NCI-H748 (cell line): ENCODE measurements at regions not wholly inside any gene's neighbourhood (a gene's known extent, or its start where the extent isn't known, plus 50 kb on each side); places are given as distances from the start of the nearest gene placed in this dataset.
A peak's percentile ranks its signal among the peaks of the same experiment; 100 is the strongest.
"Not testable (repeated sequence)": the region's sequence is repeated elsewhere in the genome, so short reads cannot be mapped to it uniquely, and the experiment has no call there.

ENCODE experiments used
- DNase-seq: peaks from one replicate; lab custom pipeline; 2025; ENCODE audit not compliant: unreplicated experiment; lab: John Stamatoyannopoulos, UW

DNA sequence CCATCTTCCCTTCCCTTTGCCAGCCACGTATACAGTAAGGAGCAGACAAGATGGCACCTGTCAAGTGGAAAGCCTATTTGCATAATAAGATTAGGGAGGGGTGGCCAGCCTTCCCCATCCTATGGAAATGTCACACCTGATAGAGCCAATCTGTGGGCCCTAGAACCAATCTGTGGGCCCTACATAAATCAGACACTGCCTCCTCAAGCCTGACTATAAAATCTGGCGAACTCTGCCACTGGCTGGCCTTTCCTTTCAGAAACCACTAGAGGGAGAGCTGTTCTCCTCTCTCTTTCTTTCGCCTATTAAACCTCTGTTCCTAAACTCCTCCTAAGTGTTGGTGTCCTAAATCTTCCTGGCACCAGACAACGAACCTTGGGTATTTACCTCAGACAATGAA is 231.5 kb upstream of the KLHL1 start:
- DNase-seq: peak; percentile 36

DNA sequence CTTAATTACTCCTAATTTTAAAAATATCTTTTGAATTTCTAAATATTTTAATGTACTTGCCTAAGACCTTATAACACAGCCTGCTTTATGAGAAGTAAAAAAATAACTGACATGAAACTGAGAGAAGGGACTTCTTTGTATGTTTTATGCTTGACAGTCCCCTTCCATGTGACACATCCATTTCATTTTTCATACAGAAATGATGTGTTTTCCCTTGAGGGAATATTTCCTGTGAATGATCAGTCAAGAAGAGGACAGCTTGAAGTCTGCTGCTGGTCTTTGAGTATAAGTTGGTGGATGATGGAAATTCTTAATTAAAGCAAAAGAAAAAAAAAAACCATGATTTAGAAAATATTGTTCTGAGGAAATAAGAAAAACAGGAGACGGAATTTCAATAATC is 230.4 kb upstream of the KLHL1 start:
- no peak for DNase-seq

DNA sequence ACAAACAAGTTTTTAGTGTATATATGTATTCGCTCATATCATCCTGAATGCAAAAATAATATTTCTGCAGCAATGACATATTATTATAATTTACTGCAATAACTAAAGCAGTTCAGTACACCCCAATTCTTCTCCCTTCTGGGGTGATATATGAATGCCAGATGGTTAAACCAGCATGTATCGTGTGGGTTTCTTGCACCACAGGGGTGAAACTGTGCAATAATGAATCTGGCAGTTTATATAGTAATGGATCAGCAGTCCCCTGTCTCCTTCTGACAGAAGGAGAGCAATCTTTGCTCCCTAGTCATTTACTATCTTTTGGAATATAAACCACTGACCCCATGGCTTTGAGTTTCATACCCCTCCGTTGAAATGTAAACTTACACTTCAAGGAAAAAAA is 228.6 kb upstream of the KLHL1 start:
- no peak for DNase-seq

DNA sequence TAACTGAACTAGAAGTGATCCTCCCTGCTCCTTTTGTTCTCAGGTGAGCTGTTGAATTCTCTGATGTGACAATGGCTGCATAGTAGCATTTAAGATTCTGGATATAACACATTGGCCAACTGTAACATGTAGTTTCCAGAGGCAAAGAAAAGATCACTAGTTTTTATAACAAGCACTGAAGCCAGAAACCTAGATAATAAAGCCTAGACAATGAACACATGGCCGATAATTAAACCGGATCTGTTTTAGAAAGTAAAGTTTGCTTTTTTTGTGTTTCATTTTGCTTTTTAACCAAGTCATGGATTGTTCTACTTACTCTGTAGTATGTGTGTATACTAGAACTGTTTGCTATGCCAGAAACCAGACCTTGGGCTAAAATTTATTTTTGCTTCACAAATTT is 225.5 kb upstream of the KLHL1 start:
- DNase-seq: no peak

DNA sequence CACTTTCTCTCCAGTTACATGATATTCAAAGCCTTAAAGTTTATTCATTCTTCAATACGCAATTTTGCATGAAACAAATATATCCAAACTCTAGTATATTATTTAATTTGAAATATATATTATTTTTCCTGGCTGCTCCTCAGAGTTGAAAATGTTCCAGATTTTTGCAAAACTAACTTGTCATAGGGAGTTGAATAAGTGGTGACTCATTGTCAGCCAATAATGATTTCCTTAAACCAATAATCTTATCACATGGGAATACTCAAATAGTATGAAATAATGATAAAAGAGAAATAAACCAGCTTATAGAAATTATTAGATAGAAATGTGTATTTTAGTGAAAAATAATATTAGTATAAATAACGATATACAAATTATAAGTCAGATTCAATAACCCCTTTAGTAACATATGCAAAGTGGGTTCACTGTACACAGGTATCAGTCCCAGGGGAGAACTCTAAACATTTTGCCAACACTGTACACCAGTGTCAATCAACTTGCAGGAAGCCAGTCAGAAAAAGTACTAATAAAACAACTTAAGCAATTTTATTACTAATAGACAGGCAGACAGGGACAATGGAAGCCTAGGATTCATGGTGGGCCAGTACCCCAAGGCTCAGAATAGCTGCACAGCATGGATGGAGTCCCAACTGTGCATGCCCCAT is 222.6 kb upstream of the KLHL1 start:
- no peak for DNase-seq

DNA sequence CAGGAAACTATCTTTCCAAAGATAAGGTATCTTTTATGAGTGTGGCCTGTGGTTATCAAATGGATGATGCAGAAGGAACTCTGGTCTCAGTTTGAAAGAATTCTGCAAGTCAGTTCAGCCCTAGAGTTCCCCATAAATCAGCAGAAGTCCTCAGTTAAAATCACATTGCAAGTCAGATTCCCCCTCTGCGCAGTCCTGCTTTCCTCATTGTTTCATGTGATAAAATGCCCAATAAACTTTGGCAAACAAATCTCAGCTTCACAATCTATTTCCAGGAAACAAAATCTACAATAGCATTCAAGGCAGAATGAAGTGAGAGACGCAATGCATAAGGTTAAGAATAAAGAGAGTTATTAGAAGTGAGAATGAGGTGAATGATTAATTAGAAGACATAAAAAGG is 216.3 kb upstream of the KLHL1 start:
- no peak for DNase-seq

DNA sequence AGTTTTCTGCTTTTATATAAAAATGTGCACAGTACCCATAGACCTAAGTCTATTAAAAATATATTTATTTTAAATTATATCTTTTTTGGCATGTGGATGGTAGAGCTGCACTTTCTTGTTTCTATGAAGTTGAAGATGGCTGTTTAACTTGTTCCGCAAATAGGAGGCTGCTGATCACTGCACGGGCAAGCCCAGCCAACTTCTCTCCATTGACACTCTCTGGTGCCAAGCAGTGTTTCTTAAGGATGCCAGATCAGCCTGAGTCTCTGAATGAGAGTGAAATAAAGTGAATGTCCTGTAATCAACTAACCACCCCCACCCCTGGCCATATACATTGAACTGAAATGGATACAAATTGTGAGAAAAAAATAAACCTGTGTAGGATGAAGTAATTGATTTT is 202.9 kb upstream of the KLHL1 start:
- peak; percentile 18 for DNase-seq

DNA sequence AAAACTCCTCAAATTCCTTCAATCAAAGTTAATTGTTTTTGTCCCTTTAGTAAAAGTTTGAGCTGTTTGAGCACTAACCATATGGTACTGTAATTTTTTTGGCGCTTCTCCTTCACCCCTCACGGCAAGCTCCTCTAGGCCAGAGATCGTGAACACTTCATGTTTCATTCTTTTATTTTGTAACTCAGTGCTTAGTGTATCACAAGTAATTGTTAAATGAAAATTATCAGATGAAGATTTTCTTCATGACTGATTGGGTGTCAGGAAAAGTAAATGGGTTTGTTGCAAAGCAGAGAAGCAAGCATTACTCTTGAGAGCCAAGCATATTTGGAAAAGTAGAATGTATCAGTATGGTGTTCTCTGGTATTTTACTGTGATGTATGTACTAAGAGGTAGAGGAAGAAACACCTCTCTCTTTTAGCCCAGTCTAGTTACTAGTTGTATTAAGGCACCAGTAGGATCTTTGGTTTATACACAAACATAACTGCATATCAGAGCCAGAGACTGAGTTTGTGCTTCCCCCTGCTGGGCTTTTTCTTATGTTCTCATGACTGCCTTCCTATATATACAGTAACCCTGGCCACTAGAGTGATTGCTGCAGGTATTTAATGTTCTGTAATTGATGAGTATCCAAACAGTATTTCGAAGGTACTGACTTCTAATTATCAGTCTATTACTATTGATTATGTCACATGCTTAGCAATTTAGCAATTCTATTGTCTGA is 202.3 kb upstream of the KLHL1 start:
- DNase-seq: peak; percentile 88

DNA sequence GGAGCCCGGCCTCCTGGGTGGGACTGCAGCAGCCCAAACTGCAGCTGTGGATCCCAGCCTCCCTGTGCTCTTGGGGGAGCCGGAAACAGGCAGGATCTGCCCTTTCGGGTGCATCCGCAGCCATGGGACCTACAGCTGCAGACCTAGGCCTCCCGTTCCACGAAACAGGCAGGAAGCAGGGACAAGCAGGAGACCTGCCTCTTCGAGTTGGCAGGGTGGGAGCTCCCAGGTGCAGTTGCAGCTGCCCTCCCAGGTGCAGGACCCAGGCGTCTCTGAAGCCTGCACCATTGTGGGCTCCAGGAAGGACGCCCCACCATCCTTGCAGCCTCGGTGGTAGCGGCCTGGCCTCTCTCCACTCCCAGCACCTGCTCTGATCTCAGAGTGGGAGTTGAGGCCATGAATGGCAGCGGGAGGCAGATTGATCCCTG is 189.0 kb upstream of the KLHL1 start:
- DNase-seq: no peak

DNA sequence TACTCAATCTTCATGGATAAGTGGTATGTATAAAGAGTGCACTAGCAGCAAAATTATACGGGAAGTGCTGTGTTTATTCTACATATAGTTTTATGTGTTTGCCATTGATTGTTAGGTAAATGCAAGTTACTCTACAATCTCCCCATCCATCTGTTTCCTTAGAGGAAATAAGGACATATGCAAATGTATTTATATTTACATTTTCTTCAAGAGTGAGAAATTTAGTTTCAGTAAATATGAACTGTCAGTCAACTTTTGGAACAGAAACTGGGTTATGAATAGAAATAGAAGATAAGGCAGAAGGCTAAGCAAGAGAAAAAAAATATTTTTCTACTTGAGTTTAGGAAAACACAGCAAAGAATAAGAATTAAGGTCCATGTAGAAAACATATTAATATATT is 176.1 kb upstream of the KLHL1 start:
- DNase-seq: no peak

DNA sequence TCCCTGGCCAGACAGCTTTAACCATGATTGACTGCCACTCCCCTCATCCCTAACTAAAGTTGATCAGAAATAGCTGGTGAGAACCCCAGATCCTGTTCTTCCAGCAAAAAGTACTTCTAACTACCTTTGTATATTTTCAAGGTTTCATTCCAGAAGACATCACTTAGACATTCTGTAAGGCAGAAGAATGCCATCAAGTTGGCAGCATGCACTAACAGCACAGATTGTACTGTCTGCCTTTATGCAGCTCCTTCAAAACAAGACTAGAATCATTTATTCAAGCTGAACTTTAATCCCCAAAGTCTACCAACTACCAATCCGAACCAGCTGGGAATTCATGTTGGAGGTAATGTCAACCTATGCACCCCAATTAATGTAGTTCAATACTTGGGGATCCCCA is 167.6 kb upstream of the KLHL1 start:
- no peak for DNase-seq

DNA sequence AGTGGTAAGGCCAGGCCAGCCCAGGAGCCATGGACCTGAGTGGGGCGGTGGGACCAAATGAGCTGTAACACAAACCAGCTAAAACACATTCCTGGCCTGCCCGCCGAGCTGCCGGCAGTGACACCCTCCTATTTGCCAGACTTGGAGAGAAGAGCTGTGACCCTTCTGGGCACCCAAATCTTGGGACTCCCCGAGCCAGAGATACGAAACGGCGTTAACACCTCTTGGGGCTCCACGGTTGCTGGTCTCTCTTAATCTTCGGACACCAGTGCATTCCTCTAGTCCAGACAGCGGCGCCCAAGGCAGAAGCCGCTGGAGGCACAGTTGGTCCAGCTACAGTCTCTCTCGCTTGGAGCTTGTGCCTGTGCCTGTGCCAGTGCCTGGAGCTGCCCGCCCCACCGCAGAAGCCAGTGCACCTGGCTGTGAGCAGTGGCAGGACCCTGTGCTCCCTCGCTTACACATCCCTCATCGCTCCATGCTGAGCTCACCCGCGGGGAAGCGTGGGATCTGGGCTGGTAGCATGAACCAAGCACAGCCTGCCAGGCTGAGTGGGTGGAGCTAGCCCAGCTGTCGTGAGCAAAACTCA is 147.2 kb upstream of the KLHL1 start:
- no peak for DNase-seq

DNA sequence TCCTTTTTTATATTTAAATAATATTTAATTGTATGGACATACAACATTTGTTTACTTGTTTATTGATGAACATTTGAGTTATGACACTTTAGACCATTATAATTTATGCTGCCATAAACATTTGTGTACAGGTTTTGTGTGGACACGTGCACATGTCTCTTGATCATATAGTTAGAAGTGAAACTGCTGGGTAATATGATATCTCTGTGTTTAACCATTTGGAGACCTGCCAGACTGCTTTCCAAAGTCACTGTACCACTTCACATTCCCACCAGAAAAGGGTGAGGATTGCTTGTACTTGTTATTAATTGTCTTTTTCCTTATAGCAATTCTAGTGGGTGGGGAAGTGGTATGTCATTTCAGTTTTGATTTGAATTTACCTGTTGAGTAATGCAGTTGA is 145.6 kb upstream of the KLHL1 start:
- DNase-seq: peak; percentile 96

DNA sequence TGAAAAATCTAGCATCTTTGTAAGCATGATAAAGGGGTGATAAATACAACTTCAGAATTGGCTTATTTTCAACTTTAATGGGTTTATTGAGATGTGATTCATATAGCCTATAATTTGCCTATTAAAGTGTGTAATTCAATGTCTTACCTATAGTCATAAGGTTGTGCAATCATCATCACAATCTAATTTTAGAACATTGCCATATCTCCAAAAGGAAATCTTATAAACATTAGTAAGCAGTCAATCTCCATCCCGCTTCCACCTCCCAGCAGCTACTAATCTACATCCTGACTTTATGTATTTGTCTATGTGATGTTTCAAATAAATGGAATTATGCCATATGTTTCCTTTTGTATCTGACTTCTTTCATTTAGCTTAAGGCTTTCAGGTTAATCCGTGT is 145.2 kb upstream of the KLHL1 start:
- peak; percentile 61 for DNase-seq

DNA sequence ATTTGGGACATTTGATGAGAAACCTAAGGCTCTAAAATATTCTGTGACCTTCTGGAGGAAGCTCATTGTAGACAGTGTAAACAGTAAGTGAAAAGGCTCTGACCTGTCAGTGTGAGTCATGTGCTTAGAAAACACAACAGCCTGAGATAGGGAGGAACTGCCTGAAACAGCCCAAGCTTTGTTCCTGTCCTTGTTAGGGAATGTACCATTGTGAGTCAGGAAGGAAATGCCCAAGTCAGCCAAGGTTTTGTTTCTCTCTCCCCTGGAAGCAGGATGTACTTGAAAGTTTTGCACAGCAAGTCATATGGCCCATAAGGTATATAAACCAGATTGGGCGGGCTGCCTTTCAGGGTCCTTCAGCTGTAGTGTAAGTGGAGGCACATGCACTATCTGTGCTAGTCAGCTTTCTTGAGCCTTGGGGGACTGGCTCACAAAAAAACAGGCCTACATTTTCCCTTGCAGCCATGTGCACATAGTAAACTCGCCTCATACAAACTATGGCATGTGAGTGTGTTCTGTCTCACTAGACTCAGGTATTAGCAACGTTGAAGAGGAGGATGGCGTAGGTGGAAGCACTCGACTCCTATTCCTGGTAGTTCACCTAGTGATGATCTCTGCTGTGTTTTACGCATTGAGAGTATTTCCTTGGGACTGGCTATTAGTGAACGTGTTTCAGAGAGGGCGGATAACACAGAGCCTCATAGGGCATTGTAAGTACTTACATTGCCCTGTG is 141.2 kb upstream of the KLHL1 start:
- peak; percentile 54 for DNase-seq

DNA sequence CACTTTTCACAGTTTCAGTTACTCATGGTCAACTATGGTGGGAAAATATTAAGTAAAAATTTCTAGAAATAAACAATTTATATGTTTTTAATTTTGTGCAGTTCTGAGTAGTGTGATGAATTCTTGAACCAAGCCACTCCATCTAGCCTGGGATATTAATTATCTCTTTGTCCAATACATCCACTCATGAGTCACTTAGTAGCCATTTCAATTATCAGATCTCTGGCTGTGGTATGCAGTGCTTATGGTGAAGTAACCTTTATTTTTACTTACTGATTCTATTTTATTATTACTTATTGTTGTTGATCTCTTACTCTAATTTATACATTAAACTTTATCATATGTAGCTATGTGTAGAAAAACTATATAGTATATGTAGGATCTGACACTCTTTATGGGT is 128.9 kb upstream of the KLHL1 start:
- no peak for DNase-seq

DNA sequence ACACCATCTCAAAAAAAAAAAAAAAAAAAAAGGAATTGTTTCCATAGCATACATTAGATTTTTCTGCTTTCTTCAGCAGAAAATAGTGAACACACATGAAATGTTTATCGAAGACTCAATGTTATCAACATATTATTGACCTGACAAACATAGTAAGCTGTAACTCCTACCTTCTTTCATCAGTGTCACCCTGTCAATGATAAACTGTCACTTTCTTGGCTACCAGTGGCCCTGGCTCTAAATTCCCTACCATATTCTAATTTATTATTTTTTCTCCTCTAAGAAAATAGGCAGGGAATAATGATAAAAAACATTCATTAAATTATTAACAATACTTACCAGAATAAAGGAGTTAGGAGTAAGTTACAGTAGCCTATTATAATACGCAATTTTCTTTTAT is 127.3 kb upstream of the KLHL1 start:
- no peak for DNase-seq

DNA sequence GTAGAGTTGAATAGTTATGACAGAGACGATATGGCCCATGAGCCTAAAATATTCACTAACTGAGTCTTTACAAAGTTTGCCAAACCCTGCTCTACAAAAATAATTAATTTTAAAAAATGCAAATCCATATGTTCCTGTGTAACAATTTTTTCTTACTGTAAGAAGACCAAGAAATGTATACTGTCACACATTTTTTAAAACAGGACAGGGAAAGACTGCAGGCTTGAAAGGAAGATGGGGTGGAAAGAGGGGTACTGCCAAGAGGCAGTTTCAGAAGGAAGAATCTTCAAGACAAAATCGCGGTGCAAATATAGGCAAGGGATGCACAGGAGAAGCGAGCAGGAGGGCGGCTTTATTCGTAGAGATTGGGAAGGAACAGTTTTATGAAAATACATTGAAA is 115.7 kb upstream of the KLHL1 start:
- no peak for DNase-seq

DNA sequence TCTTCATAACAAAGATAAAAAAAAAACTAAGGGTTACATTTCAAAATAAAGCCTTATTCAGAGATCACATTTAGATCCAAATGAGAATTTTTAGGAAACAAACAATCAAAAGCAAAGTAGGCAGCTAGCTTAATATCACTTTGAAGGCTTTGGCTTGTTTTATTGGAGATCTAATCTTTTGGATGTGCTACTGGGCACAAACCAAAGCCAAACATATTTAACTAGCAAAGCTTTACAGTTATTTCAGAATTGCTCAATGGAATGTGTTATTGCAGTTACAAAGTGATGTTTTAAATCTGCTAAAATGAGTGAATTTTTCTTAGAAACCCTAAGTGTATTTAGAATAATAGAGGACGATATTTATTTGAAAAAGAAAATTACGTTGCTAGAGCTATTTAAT is 114.7 kb upstream of the KLHL1 start:
- no peak for DNase-seq

DNA sequence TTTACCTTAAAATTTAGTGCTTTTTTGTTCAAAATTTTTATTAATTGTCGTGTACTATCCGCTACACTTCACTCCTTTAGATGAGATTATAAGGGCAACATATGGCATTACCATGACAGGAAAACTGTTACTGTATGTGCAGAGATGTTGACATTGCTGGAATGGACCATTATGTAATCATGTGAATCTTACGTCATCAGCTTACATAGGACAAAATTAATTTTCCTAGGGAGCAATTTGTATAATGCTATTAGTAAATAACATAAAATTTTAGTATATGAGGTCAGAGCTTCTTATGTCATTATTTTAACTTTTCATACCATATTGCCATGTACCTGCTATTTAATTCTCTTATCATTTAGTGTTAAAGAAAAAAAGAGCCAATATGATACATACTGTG is 110.4 kb upstream of the KLHL1 start:
- no peak for DNase-seq

DNA sequence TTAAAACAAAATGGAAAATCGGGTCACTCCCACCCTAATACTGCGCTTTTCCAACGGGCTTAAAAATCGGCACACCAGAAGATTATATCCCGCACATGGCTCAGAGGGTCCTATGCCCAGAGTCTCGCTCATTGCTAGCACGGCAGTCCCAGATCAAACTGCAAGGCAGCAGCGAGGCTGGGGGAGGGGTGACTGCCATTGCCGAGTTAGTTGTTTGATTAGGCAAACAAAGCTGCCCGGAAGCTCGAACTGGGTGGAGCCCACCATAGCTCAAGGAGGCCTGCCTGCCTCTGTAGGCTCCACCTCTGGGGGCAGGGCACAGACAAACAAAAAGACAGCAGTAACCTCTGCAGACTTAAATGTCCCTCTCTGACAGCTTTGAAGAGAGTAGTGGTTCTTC is 100.7 kb upstream of the KLHL1 start:
- not testable (repeated sequence) for DNase-seq

DNA sequence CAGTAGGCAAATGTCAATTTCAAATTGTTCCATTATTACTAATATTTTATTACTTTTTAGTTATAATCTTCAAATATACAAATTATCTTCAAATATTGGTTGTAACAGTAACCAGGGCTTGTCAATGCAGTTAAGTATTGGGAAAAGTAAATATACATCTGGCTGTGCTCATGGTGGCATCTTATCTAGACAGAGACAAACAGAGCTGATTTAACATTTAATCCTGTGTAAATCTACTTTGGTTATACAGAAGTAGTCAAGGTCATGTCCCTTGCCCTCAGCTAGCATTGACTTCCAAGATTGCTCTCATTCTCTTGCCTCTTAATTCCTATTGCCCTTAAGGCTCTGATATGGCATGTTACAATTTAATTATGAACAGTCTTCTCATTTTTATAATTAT is 98.4 kb upstream of the KLHL1 start:
- no peak for DNase-seq
